A673 (cell line): ENCODE measurements at regions not wholly inside any gene's neighbourhood (a gene's known extent, or its start where the extent isn't known, plus 50 kb on each side); places are given as distances from the start of the nearest gene placed in this dataset.

Experiments
- BruUV-seq: library from RNA; stranded (reverse); fragments of 400-500 nt; replicated peaks from 2 replicates; lab custom pipeline; 2021; lab: Mats Ljungman, UMichigan
- CTCF ChIA-PET: fragments of 300-600 bp; sonication (Branson Sonifier 250); formaldehyde crosslinking; loops from one replicate; lab custom pipeline; 2022; ENCODE audit warnings: antibody characterized with exemption; lab: Charles Lee
- POLR2A ChIA-PET: fragments of 300-600 bp; sonication (Branson Sonifier 250); formaldehyde crosslinking; loops from one replicate; lab custom pipeline; 2022; ENCODE audit warnings: antibody characterized with exemption; ENCODE audit not compliant: low non-redundant PET; lab: Charles Lee
- DNase-seq: peaks from one replicate; pipeline ENCODE4 v3.0.0-alpha.2; 2015; ENCODE audit warnings: low spot score
- H3K27ac ChIP-seq: fragments of 200-600 bp; sonication (generic); 2 replicates; pipeline ENCODE4 v1.5.1; 2016; ENCODE audit warnings: mixed run types, low read depth, mild to moderate bottlenecking, mixed read lengths, antibody characterized with exemption, low read length; ENCODE audit not compliant: poor library complexity, severe bottlenecking
- H3K27me3 ChIP-seq: fragments of 200-600 bp; sonication (generic); replicated peaks from 2 replicates; pipeline ENCODE4 v1.6.1; 2017; ENCODE audit warnings: mixed run types, low read depth, mild to moderate bottlenecking, mixed read lengths, antibody characterized with exemption, low read length; ENCODE audit not compliant: insufficient read depth, poor library complexity
- H3K36me3 ChIP-seq: fragments of 200-600 bp; sonication (generic); 2 replicates; pipeline ENCODE4 v1.6.1; 2016; ENCODE audit warnings: mixed run types, mild to moderate bottlenecking, mixed read lengths, antibody characterized with exemption, low read length; ENCODE audit not compliant: insufficient read depth, poor library complexity, severe bottlenecking
- H3K4me1 ChIP-seq: fragments of 200-600 bp; sonication (generic); 2 replicates; pipeline ENCODE4 v1.6.1; 2017; ENCODE audit warnings: mixed run types, mild to moderate bottlenecking, mixed read lengths, antibody characterized with exemption, low read length; ENCODE audit not compliant: insufficient read depth, poor library complexity, severe bottlenecking
- H3K4me3 ChIP-seq: fragments of 200-600 bp; sonication (generic); 2 replicates; pipeline ENCODE4 v1.5.1; 2016; ENCODE audit warnings: low read depth, mixed run types, mild to moderate bottlenecking, mixed read lengths, low read length; ENCODE audit not compliant: poor library complexity, severe bottlenecking
- H3K9me3 ChIP-seq: fragments of 200-600 bp; sonication (generic); 2 replicates; pipeline ENCODE4 v1.6.1; 2016; ENCODE audit warnings: mixed run types, low read depth, mild to moderate bottlenecking, mixed read lengths, antibody characterized with exemption, low read length; ENCODE audit not compliant: poor library complexity, severe bottlenecking
- CTCF ChIP-seq: fragments of 300-800, 200-600 bp; sonication (generic); conservative IDR thresholded peaks from 2 replicates; pipeline ENCODE4 v1.5.1; 2017; ENCODE audit warnings: low read depth, mild to moderate bottlenecking, antibody characterized with exemption, low read length, moderate library complexity, mixed read lengths
- EZH2 ChIP-seq: fragments of 200-600 bp; sonication (generic); IDR thresholded peaks from 2 replicates; pipeline ENCODE4 v1.6.1; 2017; ENCODE audit warnings: borderline replicate concordance, low read depth, mild to moderate bottlenecking, mixed read lengths, antibody characterized with exemption, low read length; ENCODE audit not compliant: poor library complexity, severe bottlenecking
- intact Hi-C: fragments of 100-400 bp; cut with micrococcal nuclease; formaldehyde crosslinking; loops from one replicate; pipeline ENCODE4 v1.10.0; 2022; ENCODE audit not compliant: unreplicated experiment

- Histone ChIP-seq H3K4me3 (no peak overlapping the region), H3K27ac (no peak overlapping the region), H3K36me3 (no peaks in the 10 kb centered on the region), H3K4me1 (no peaks in the 10 kb centered on the region), H3K9me3 (no peaks in the 10 kb centered on the region), H3K27me3 (peaks cover 38% of the 10 kb centered on the region)
- no peak for TF ChIP-seq EZH2
- no peak for TF ChIP-seq CTCF
- DNase-seq = no peak
- ChIA-PET POLR2A (no interaction called here), CTCF (no interaction called here)
- no TSS peak for BruUV-seq
- intact Hi-C loops = no loop called here
These were observed 212.5 kb upstream of the NOCT start for GRCh38 chr4:138803051-138803450.

GRCh38 chr4:138802499-138802898, 213.1 kb upstream of the NOCT start:
- TF ChIP-seq CTCF (no peak), EZH2 (no peak)
- no peaks in the 10 kb centered on the region for H3K36me3 ChIP-seq
- no peak for DNase-seq
- H3K27me3 ChIP-seq = peaks cover 38% of the 10 kb centered on the region
- H3K4me1 ChIP-seq = no peaks in the 10 kb centered on the region
- BruUV-seq = no TSS peak
- no peaks in the 10 kb centered on the region for H3K9me3 ChIP-seq
- no peak overlapping the region for H3K27ac ChIP-seq
- H3K4me3 ChIP-seq = no peak overlapping the region
- CTCF ChIA-PET = no interaction called here
- POLR2A ChIA-PET = no interaction called here
- intact Hi-C loops = no loop called here

- no peak overlapping the region for H3K4me3 ChIP-seq
- intact Hi-C loops = no loop called here
- H3K4me1 ChIP-seq = no peaks in the 10 kb centered on the region
- H3K27me3 ChIP-seq = peaks cover 31% of the 10 kb centered on the region
- BruUV-seq = no TSS peak
- H3K27ac ChIP-seq = no peak overlapping the region
- DNase-seq = no peak
- CTCF ChIA-PET = no interaction called here
- H3K36me3 ChIP-seq = no peaks in the 10 kb centered on the region
- no peak for TF ChIP-seq CTCF
- TF ChIP-seq EZH2 = no peak
- POLR2A ChIA-PET = no interaction called here
- H3K9me3 ChIP-seq = no peaks in the 10 kb centered on the region
These were observed 215.2 kb upstream of the NOCT start for GRCh38 chr4:138800421-138800820.
